PC-3 (cell line): ENCODE measurements at regions not wholly inside any gene's neighbourhood (a gene's known extent, or its start where the extent isn't known, plus 50 kb on each side); places are given as distances from the start of the nearest gene placed in this dataset.

Experiments used
- ATAC-seq: fragments of 200-7000 bp; cut with Tn5 transposase; 2 replicates; pipeline ENCODE4 v1.9.1; 2020; ENCODE audit warnings: mild to moderate bottlenecking, moderate library complexity
- BruUV-seq: library from RNA; stranded (reverse); fragments of 400-500 nt; replicated peaks from 2 replicates; lab custom pipeline; 2021; lab: Mats Ljungman, UMichigan
- CTCF ChIA-PET: fragments of 300-600 bp; sonication (Branson Sonifier 250); formaldehyde crosslinking; loops from one replicate; lab custom pipeline; 2022; ENCODE audit warnings: antibody characterized with exemption; lab: Charles Lee
- POLR2A ChIA-PET: fragments of 300-600 bp; sonication (Branson Sonifier 250); formaldehyde crosslinking; loops from one replicate; lab custom pipeline; 2022; ENCODE audit warnings: antibody characterized with exemption; ENCODE audit not compliant: unreplicated experiment; lab: Charles Lee
- DNase-seq: peaks from one replicate; pipeline ENCODE4 v3.0.0-alpha.2; 2015
- H2AFZ ChIP-seq: fragments of 300-600 bp; sonication (generic); 2 replicates; pipeline ENCODE4 v1.6.0; 2016; ENCODE audit warnings: antibody characterized with exemption, low read length
- H3F3A ChIP-seq: fragments of 300-600 bp; sonication (generic); one replicate; pipeline ENCODE4 v1.6.0; 2017; ENCODE audit warnings: antibody characterized with exemption, low read length, control low read depth, mild to moderate bottlenecking; ENCODE audit not compliant: unreplicated experiment
- H3K27ac ChIP-seq: fragments of 300-600 bp; sonication (generic); 2 replicates; pipeline ENCODE4 v1.5.1; 2016; ENCODE audit warnings: mild to moderate bottlenecking, low read length
- H3K27me3 ChIP-seq: fragments of 300-600 bp; sonication (generic); 2 replicates; pipeline ENCODE4 v1.6.1; 2016; ENCODE audit warnings: low read length, mixed read lengths
- H3K36me3 ChIP-seq: fragments of 300-600 bp; sonication (generic); 2 replicates; pipeline ENCODE4 v1.6.1; 2016; ENCODE audit warnings: low read depth, mixed run types, low read length, mixed read lengths
- H3K4me1 ChIP-seq: fragments of 300-600 bp; sonication (generic); 2 replicates; pipeline ENCODE4 v1.5.1; 2016; ENCODE audit warnings: low read length; ENCODE audit not compliant: insufficient read depth
- H3K4me2 ChIP-seq: fragments of 300-600 bp; sonication (generic); 2 replicates; pipeline ENCODE4 v1.6.0; 2016; ENCODE audit warnings: low read length
- H3K4me3 ChIP-seq: fragments of 300-600 bp; sonication (generic); 2 replicates; pipeline ENCODE4 v1.5.1; 2016; ENCODE audit warnings: mild to moderate bottlenecking, low read length, mixed read lengths
- H3K79me2 ChIP-seq: fragments of 300-600 bp; sonication (generic); 2 replicates; pipeline ENCODE4 v1.6.1; 2017; ENCODE audit warnings: low read length, mixed read lengths
- H3K9ac ChIP-seq: fragments of 300-600 bp; sonication (generic); 2 replicates; pipeline ENCODE4 v1.6.0; 2016; ENCODE audit warnings: mild to moderate bottlenecking, low read length
- H3K9me2 ChIP-seq: fragments of 300-600 bp; sonication (generic); replicated peaks from 2 replicates; pipeline ENCODE4 v1.6.1; 2016; ENCODE audit warnings: mixed run types, low read length, mixed read lengths
- H3K9me3 ChIP-seq: fragments of 300-600 bp; sonication (generic); 2 replicates; pipeline ENCODE4 v1.6.1; 2016; ENCODE audit warnings: low read length, mixed read lengths
- H4K20me1 ChIP-seq: fragments of 300-600 bp; sonication (generic); 2 replicates; pipeline ENCODE4 v1.6.1; 2016; ENCODE audit warnings: low read length, mixed read lengths
- EZH2 ChIP-seq: fragments of 300-600 bp; sonication (generic); IDR thresholded peaks from one replicate; pipeline ENCODE4 v1.6.1; 2017; ENCODE audit warnings: antibody characterized with exemption, mild to moderate bottlenecking, low read length; ENCODE audit not compliant: unreplicated experiment
- EZH2phosphoT487 ChIP-seq: fragments of 300-600 bp; sonication (generic); IDR thresholded peaks from 2 replicates; pipeline ENCODE4 v1.6.1; 2018; ENCODE audit warnings: mild to moderate bottlenecking, antibody characterized with exemption, low read length, borderline replicate concordance
- intact Hi-C: fragments of 100-400 bp; cut with micrococcal nuclease; formaldehyde crosslinking; loops from 2 replicates; pipeline ENCODE4 v1.9.0; 2023
- TF ChIP-seq, protein P1 (sequence below): fragments of 300-600 bp; sonication (generic); conservative IDR thresholded peaks from 2 replicates; pipeline ENCODE4 v1.5.1; 2017; ENCODE audit warnings: antibody characterized with exemption, low read depth, mild to moderate bottlenecking, low read length

DNA sequence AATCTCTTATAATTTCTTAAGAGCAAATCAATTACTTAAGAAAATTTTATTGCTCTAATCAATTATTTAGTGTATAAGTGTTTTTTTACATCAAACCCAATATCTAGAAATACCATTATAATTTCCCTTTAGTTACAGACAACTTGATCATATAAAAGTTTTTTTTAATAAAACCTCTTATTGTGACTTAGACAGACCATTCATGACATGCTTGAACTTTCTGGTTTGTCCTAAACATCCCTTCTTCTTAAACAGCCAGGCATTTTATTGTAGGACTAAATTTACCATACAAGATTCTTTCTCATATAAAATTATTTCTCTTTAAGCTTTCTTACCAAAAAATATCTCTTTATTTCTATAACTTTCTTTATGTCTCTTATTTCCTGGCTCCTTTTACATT, 164.5 kb downstream of the SUCNR1 start:
- TF ChIP-seq, protein P1, sequence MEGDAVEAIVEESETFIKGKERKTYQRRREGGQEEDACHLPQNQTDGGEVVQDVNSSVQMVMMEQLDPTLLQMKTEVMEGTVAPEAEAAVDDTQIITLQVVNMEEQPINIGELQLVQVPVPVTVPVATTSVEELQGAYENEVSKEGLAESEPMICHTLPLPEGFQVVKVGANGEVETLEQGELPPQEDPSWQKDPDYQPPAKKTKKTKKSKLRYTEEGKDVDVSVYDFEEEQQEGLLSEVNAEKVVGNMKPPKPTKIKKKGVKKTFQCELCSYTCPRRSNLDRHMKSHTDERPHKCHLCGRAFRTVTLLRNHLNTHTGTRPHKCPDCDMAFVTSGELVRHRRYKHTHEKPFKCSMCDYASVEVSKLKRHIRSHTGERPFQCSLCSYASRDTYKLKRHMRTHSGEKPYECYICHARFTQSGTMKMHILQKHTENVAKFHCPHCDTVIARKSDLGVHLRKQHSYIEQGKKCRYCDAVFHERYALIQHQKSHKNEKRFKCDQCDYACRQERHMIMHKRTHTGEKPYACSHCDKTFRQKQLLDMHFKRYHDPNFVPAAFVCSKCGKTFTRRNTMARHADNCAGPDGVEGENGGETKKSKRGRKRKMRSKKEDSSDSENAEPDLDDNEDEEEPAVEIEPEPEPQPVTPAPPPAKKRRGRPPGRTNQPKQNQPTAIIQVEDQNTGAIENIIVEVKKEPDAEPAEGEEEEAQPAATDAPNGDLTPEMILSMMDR, result no peak
- no peaks in the 10 kb centered on the region for H3K9me2 ChIP-seq
- H3K9me3 ChIP-seq, result peaks cover 18% of the 10 kb centered on the region
- H3K4me1 ChIP-seq, result no peaks in the 10 kb centered on the region
- intact Hi-C loops, result no loop called here
- H3K9ac ChIP-seq, result no peak overlapping the region
- no peak for DNase-seq
- no peaks in the 10 kb centered on the region for H3F3A ChIP-seq
- no peaks in the 10 kb centered on the region for H3K27me3 ChIP-seq
- CTCF ChIA-PET, result no interaction called here
- H3K36me3 ChIP-seq, result peaks cover 8% of the 10 kb centered on the region; the same call in 1 of the 2 replicates
- H3K79me2 ChIP-seq, result no peaks in the 10 kb centered on the region
- no peak overlapping the region for H3K4me3 ChIP-seq
- BruUV-seq, result no TSS peak
- no peak overlapping the region for H3K4me2 ChIP-seq
- POLR2A ChIA-PET, result no interaction called here
- ATAC-seq, result no peak
- H3K27ac ChIP-seq, result no peak overlapping the region
- no peaks in the 10 kb centered on the region for H4K20me1 ChIP-seq
- no peak overlapping the region for H2AFZ ChIP-seq

DNA sequence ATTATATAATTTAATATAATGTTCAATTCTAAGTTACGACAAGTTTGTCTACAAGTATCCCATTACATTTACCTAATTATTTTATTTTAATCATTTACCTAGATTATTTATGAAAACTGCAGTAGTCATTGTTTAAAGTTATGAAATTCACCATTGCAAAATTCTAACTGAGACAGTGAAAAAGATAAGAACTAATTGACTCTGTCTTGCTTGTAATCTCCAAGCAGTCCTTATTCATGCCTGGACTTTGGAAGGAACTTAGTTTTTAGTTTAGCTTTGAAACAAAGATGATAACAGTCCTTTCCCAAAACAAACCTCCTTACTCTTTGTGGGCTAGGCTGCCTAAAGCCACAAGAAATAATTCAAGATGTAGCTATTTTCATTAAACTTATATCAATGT, 165.0 kb downstream of the SUCNR1 start:
- H3K27me3 ChIP-seq, result no peaks in the 10 kb centered on the region
- no peak for TF ChIP-seq EZH2phosphoT487
- TF ChIP-seq, protein P1, result no peak
- TF ChIP-seq EZH2, result no peak
- CTCF ChIA-PET, result no interaction called here
- H3K9me3 ChIP-seq, result peaks cover 18% of the 10 kb centered on the region
- no peaks in the 10 kb centered on the region for H4K20me1 ChIP-seq
- no peaks in the 10 kb centered on the region for H3F3A ChIP-seq
- H3K4me3 ChIP-seq, result no peak overlapping the region
- no peaks in the 10 kb centered on the region for H3K4me1 ChIP-seq
- H3K36me3 ChIP-seq, result peaks cover 8% of the 10 kb centered on the region; the same call in 1 of the 2 replicates
- no peaks in the 10 kb centered on the region for H3K79me2 ChIP-seq
- intact Hi-C loops, result no loop called here
- no peak overlapping the region for H3K27ac ChIP-seq
- no peaks in the 10 kb centered on the region for H3K9me2 ChIP-seq
- no peak overlapping the region for H3K4me2 ChIP-seq
- POLR2A ChIA-PET, result no interaction called here
- BruUV-seq, result no TSS peak
- no peak for DNase-seq
- ATAC-seq, result no peak
- no peak overlapping the region for H3K9ac ChIP-seq
- H2AFZ ChIP-seq, result no peak overlapping the region

DNA sequence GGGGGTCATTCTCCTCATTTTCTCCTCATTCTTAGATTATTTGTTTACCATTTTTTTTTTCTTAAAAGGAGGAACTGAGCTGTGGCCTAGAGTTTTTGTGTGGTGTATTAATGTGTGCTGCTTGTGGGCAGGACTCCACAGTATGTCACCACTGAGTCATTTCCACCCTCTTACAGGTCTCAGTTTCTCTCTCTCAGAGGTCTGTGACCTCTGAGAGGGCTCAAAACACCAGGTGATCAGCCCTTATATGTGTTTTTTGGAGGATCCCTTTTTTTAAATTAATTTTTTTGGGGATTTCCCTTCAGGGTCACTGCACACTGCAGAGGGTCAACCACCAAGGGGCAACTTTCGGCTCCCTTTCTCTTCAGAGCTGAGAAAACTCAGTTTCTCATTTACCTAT, 166.4 kb downstream of the SUCNR1 start:
- no peaks in the 10 kb centered on the region for H3K4me1 ChIP-seq
- CTCF ChIA-PET, result no interaction called here
- no TSS peak for BruUV-seq
- H3K27ac ChIP-seq, result no peak overlapping the region
- H3K27me3 ChIP-seq, result no peaks in the 10 kb centered on the region
- H3K36me3 ChIP-seq, result peaks cover 8% of the 10 kb centered on the region; the same call in 1 of the 2 replicates
- H3K4me3 ChIP-seq, result no peak overlapping the region
- H3F3A ChIP-seq, result no peaks in the 10 kb centered on the region
- POLR2A ChIA-PET, result interaction anchor here (0.6 to 0.9 kb wide), 2 partner anchors 56 to 229 kb away, joined by 3 to 8 read pairs; partner anchors contain the start of gene MBNL1
- no peaks in the 10 kb centered on the region for H3K9me2 ChIP-seq
- H3K4me2 ChIP-seq, result no peak overlapping the region
- TF ChIP-seq, protein P1, result no peak
- TF ChIP-seq EZH2 (no peak), EZH2phosphoT487 (no peak)
- no peaks in the 10 kb centered on the region for H4K20me1 ChIP-seq
- intact Hi-C loops, result no loop called here
- no peak overlapping the region for H2AFZ ChIP-seq
- H3K9me3 ChIP-seq, result peaks cover 18% of the 10 kb centered on the region
- no peak for DNase-seq
- no peak for ATAC-seq
- no peaks in the 10 kb centered on the region for H3K79me2 ChIP-seq
- H3K9ac ChIP-seq, result no peak overlapping the region
